HEK293 (cell line): ENCODE measurements at regions not wholly inside any gene's neighbourhood (a gene's known extent, or its start where the extent isn't known, plus 50 kb on each side); places are given as distances from the start of the nearest gene placed in this dataset.

Experiments used
- CTCF ChIA-PET: fragments of 350-600 bp; formaldehyde crosslinking; extraction: SDS; loops from one replicate; lab custom pipeline; 2021; ENCODE audit warnings: antibody characterized with exemption; lab: Yijun Ruan, JAX
- POLR2A ChIA-PET: fragments of 300-600 bp; formaldehyde crosslinking; extraction: SDS; loops from one replicate; lab custom pipeline; 2020; ENCODE audit warnings: antibody characterized with exemption, inconsistent platforms; lab: Yijun Ruan, JAX
- H3K27ac ChIP-seq: fragments of 200-500 bp; sonication (Bioruptor generic); 2 replicates; pipeline ENCODE4 v1.5.1; 2014; ENCODE audit warnings: low read depth, low read length, control low read depth, inconsistent platforms; ENCODE audit errors: extremely low read depth
- H3K36me3 ChIP-seq, 2 experiments: fragments of 200-500 bp in 1 of 2; sonication (Bioruptor generic) in 1 of 2; 1 replicate in 1 of 2; 2 replicates in 1 of 2; pipeline ENCODE4 v1.5.1; 2014 to 2017; ENCODE audit warnings: inconsistent platforms in 2 of 2, low read length in 2 of 2; ENCODE audit not compliant: control insufficient read depth in 2 of 2, insufficient read depth in 1 of 2
- H3K4me1 ChIP-seq: fragments of 200-500 bp; sonication (Bioruptor generic); 2 replicates; pipeline ENCODE4 v1.5.1; 2014; ENCODE audit warnings: mild to moderate bottlenecking, low read length, inconsistent platforms; ENCODE audit not compliant: control insufficient read depth, insufficient read depth
- H3K4me3 ChIP-seq: 2 replicates; pipeline ENCODE4 v1.5.1; 2011; ENCODE audit warnings: low read depth, mild to moderate bottlenecking, control low read depth, low read length, moderate library complexity
- H3K9me3 ChIP-seq: fragments of 200-500 bp; sonication (Bioruptor generic); 2 replicates; pipeline ENCODE4 v1.5.1; 2014; ENCODE audit warnings: low read depth, low read length, inconsistent platforms; ENCODE audit not compliant: control insufficient read depth, insufficient read depth
- KLF10 ChIP-seq: fragments of 450-650 bp; IDR thresholded peaks from 2 replicates; pipeline ENCODE4 v1.5.1; 2018; ENCODE audit warnings: missing biosample characterization, mild to moderate bottlenecking, missing genetic modification characterization
- YY2 ChIP-seq: fragments of 450-650 bp; formaldehyde crosslinking; IDR thresholded peaks from 2 replicates; pipeline ENCODE4 v1.5.1; 2016; ENCODE audit warnings: missing biosample characterization, missing genetic modification characterization
- ZBTB21 ChIP-seq: fragments of 450-650 bp; formaldehyde crosslinking; IDR thresholded peaks from 2 replicates; pipeline ENCODE4 v1.5.1; 2017; ENCODE audit warnings: missing biosample characterization, missing genetic modification characterization
- ZBTB48 ChIP-seq: fragments of 450-650 bp; formaldehyde crosslinking; IDR thresholded peaks from 2 replicates; pipeline ENCODE4 v1.5.1; 2016; ENCODE audit warnings: missing biosample characterization, missing genetic modification characterization
- ZNF10 ChIP-seq: fragments of 450-650 bp; formaldehyde crosslinking; IDR thresholded peaks from 2 replicates; pipeline ENCODE4 v1.5.1; 2017; ENCODE audit warnings: missing biosample characterization, missing genetic modification characterization
- ZNF112 ChIP-seq: fragments of 450-650 bp; formaldehyde crosslinking; IDR thresholded peaks from 2 replicates; pipeline ENCODE4 v1.5.0; 2017; ENCODE audit warnings: missing biosample characterization, missing genetic modification characterization
- ZNF132 ChIP-seq: fragments of 450-650 bp; formaldehyde crosslinking; IDR thresholded peaks from 2 replicates; pipeline ENCODE4 v1.5.1; 2017; ENCODE audit warnings: missing biosample characterization, missing genetic modification characterization, borderline replicate concordance
- ZNF19 ChIP-seq: fragments of 450-650 bp; formaldehyde crosslinking; IDR thresholded peaks from 2 replicates; pipeline ENCODE4; 2016; ENCODE audit warnings: missing biosample characterization, missing genetic modification characterization, low read depth
- ZNF211 ChIP-seq: fragments of 450-650 bp; formaldehyde crosslinking; IDR thresholded peaks from 2 replicates; pipeline ENCODE4 v1.5.1; 2016; ENCODE audit warnings: low read depth, missing biosample characterization, missing genetic modification characterization
- ZNF324 ChIP-seq: fragments of 450-650 bp; formaldehyde crosslinking; IDR thresholded peaks from 2 replicates; pipeline ENCODE4 v1.5.1; 2016; ENCODE audit warnings: missing biosample characterization, missing genetic modification characterization
- ZNF335 ChIP-seq: fragments of 450-650 bp; formaldehyde crosslinking; conservative IDR thresholded peaks from 2 replicates; pipeline ENCODE4 v1.5.1; 2016; ENCODE audit warnings: missing biosample characterization, missing genetic modification characterization
- ZNF426 ChIP-seq: fragments of 450-650 bp; formaldehyde crosslinking; IDR thresholded peaks from 2 replicates; pipeline ENCODE4 v1.5.1; 2017; ENCODE audit warnings: missing biosample characterization, missing genetic modification characterization, mild to moderate bottlenecking, inconsistent platforms, moderate library complexity
- ZNF473 ChIP-seq: fragments of 450-650 bp; formaldehyde crosslinking; IDR thresholded peaks from 2 replicates; pipeline ENCODE4 v1.5.1; 2017; ENCODE audit warnings: missing biosample characterization, missing genetic modification characterization
- ZNF510 ChIP-seq: fragments of 450-650 bp; formaldehyde crosslinking; IDR thresholded peaks from 2 replicates; pipeline ENCODE4 v1.5.1; 2018; ENCODE audit warnings: mild to moderate bottlenecking, missing genetic modification characterization, missing biosample characterization; ENCODE audit not compliant: insufficient replicate concordance
- ZNF521 ChIP-seq: fragments of 450-650 bp; formaldehyde crosslinking; IDR thresholded peaks from 2 replicates; pipeline ENCODE4 v1.5.1; 2017; ENCODE audit warnings: missing biosample characterization, mild to moderate bottlenecking, missing genetic modification characterization
- ZNF530 ChIP-seq: fragments of 450-650 bp; formaldehyde crosslinking; IDR thresholded peaks from 2 replicates; pipeline ENCODE4 v1.5.1; 2016; ENCODE audit warnings: low read depth, missing biosample characterization, missing genetic modification characterization
- ZNF610 ChIP-seq: fragments of 450-650 bp; formaldehyde crosslinking; IDR thresholded peaks from 2 replicates; pipeline ENCODE4 v1.5.1; 2016; ENCODE audit warnings: missing biosample characterization, missing genetic modification characterization, borderline replicate concordance
- ZNF664 ChIP-seq: fragments of 450-650 bp; formaldehyde crosslinking; IDR thresholded peaks from 2 replicates; pipeline ENCODE4 v1.5.1; 2016; ENCODE audit warnings: missing biosample characterization, missing genetic modification characterization
- ZNF776 ChIP-seq: fragments of 450-650 bp; formaldehyde crosslinking; IDR thresholded peaks from 2 replicates; pipeline ENCODE4 v1.5.0; 2017; ENCODE audit warnings: missing biosample characterization, missing genetic modification characterization, borderline replicate concordance
- ZNF843 ChIP-seq: fragments of 450-650 bp; formaldehyde crosslinking; IDR thresholded peaks from 2 replicates; pipeline ENCODE4 v1.5.1; 2016; ENCODE audit warnings: missing biosample characterization, missing genetic modification characterization
- ZSCAN16 ChIP-seq: fragments of 450-650 bp; formaldehyde crosslinking; IDR thresholded peaks from 2 replicates; pipeline ENCODE4 v1.5.1; 2016; ENCODE audit warnings: missing biosample characterization, missing genetic modification characterization
- TF ChIP-seq, protein P1 (sequence below): fragments of 450-650 bp; formaldehyde crosslinking; IDR thresholded peaks from 2 replicates; pipeline ENCODE4 v1.5.1; 2016; ENCODE audit warnings: missing biosample characterization, missing genetic modification characterization
- TF ChIP-seq, protein P2 (sequence below): fragments of 450-650 bp; formaldehyde crosslinking; IDR thresholded peaks from 2 replicates; pipeline ENCODE4 v1.5.1; 2016; ENCODE audit warnings: missing biosample characterization, missing genetic modification characterization
- TF ChIP-seq, protein P3 (sequence below): fragments of 450-650 bp; formaldehyde crosslinking; IDR thresholded peaks from 2 replicates; pipeline ENCODE4 v1.5.0; 2017; ENCODE audit warnings: missing biosample characterization, missing genetic modification characterization, borderline replicate concordance
- TF ChIP-seq, protein P4 (sequence below): fragments of 450-650 bp; formaldehyde crosslinking; conservative IDR thresholded peaks from 2 replicates; pipeline ENCODE4 v1.5.1; 2016; ENCODE audit warnings: low read depth, missing biosample characterization, missing genetic modification characterization
- TF ChIP-seq, protein P5 (sequence below): fragments of 450-650 bp; formaldehyde crosslinking; IDR thresholded peaks from 2 replicates; pipeline ENCODE4 v1.5.1; 2016; ENCODE audit warnings: missing biosample characterization, missing genetic modification characterization

DNA sequence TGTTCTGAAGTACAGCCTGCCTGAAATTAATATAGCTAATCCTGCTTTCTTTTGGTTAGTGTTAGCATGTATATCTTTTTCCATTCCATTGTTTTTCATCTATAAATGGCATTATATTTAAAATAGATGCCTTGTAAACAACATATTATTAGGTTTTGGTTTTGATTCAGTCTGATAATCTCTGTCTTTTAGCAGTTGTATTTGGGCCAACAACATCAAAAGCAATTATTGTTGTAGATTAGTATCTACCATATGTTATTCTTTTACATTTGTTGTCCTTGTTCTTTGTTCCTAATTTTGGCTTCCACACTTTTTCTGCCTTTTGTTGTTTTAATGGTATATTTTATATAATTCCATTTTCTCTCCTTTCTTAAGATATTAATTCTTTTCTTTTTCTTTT, 678.2 kb upstream of the PRMT6 start:
- ChIA-PET POLR2A (no interaction called here), CTCF (interaction anchor here (0.6 kb wide), 1 partner anchor 601 kb away, joined by 6 read pairs; no protein-coding TSS in a partner anchor)
- Histone ChIP-seq H3K27ac (no peak overlapping the region), H3K9me3 (no peaks in the 10 kb centered on the region), H3K4me1 (no peaks in the 10 kb centered on the region), H3K36me3 (no peaks in the 10 kb centered on the region), H3K4me3 (no peak overlapping the region)
- TF ChIP-seq ZNF521 (tag by site-specific recombination) (no peak), ZNF19 (tag by site-specific recombination) (no peak), ZNF324 (tag by site-specific recombination) (no peak), ZNF112 (tag by site-specific recombination) (no peak), ZNF132 (tag by site-specific recombination) (no peak), ZNF510 (tag by site-specific recombination) (no peak), KLF10 (tag by site-specific recombination) (no peak), ZSCAN16 (tag by site-specific recombination) (no peak), YY2 (no peak), ZNF610 (tag by site-specific recombination) (no peak), ZNF10 (tag by site-specific recombination) (no peak), ZBTB48 (tag by site-specific recombination) (no peak), ZNF335 (tag by site-specific recombination) (no peak), ZNF843 (tag by site-specific recombination) (no peak), ZNF664 (tag by site-specific recombination) (no peak), ZNF776 (tag by site-specific recombination) (no peak)
- TF ChIP-seq, protein P1, sequence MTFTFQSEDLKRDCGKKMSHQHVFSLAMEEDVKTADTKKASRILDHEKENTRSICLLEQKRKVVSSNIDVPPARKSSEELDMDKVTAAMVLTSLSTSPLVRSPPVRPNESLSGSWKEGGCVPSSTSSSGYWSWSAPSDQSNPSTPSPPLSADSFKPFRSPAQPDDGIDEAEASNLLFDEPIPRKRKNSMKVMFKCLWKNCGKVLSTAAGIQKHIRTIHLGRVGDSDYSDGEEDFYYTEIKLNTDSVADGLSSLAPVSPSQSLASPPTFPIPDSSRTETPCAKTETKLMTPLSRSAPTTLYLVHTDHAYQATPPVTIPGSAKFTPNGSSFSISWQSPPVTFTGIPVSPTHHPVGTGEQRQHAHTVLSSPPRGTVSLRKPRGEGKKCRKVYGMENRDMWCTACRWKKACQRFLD (tag by site-specific recombination) = no peak
- TF ChIP-seq, protein P2, sequence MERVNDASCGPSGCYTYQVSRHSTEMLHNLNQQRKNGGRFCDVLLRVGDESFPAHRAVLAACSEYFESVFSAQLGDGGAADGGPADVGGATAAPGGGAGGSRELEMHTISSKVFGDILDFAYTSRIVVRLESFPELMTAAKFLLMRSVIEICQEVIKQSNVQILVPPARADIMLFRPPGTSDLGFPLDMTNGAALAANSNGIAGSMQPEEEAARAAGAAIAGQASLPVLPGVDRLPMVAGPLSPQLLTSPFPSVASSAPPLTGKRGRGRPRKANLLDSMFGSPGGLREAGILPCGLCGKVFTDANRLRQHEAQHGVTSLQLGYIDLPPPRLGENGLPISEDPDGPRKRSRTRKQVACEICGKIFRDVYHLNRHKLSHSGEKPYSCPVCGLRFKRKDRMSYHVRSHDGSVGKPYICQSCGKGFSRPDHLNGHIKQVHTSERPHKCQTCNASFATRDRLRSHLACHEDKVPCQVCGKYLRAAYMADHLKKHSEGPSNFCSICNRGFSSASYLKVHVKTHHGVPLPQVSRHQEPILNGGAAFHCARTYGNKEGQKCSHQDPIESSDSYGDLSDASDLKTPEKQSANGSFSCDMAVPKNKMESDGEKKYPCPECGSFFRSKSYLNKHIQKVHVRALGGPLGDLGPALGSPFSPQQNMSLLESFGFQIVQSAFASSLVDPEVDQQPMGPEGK (tag by site-specific recombination) = no peak
- TF ChIP-seq, protein P3, sequence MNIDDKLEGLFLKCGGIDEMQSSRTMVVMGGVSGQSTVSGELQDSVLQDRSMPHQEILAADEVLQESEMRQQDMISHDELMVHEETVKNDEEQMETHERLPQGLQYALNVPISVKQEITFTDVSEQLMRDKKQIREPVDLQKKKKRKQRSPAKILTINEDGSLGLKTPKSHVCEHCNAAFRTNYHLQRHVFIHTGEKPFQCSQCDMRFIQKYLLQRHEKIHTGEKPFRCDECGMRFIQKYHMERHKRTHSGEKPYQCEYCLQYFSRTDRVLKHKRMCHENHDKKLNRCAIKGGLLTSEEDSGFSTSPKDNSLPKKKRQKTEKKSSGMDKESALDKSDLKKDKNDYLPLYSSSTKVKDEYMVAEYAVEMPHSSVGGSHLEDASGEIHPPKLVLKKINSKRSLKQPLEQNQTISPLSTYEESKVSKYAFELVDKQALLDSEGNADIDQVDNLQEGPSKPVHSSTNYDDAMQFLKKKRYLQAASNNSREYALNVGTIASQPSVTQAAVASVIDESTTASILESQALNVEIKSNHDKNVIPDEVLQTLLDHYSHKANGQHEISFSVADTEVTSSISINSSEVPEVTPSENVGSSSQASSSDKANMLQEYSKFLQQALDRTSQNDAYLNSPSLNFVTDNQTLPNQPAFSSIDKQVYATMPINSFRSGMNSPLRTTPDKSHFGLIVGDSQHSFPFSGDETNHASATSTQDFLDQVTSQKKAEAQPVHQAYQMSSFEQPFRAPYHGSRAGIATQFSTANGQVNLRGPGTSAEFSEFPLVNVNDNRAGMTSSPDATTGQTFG = no peak

DNA sequence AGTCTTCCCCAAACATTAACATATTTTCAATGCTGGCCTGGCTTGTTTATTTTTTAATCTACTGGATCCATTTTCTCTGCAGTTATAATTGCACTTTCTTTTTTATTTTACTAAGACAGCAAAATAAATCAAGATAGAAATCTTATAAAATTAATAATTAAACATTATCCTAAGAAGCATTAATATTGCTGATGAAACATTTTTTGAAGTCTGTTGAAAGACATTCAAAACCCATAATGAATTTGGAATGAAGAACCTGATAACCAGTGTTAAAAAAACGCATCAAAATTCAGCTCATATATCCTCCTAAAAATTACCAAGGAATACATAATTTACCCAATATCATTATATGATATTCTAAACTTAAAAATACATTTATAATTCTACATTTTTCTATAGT, 675.7 kb upstream of the PRMT6 start:
- POLR2A ChIA-PET = no interaction called here
- TF ChIP-seq ZNF530 (tag by site-specific recombination) = no peak
- no peak for TF ChIP-seq ZBTB21 (tag by site-specific recombination)
- TF ChIP-seq ZNF426 (tag by site-specific recombination) = no peak
- no peak for TF ChIP-seq ZNF473
- no peak for TF ChIP-seq ZNF211 (tag by site-specific recombination)
- TF ChIP-seq, protein P4, sequence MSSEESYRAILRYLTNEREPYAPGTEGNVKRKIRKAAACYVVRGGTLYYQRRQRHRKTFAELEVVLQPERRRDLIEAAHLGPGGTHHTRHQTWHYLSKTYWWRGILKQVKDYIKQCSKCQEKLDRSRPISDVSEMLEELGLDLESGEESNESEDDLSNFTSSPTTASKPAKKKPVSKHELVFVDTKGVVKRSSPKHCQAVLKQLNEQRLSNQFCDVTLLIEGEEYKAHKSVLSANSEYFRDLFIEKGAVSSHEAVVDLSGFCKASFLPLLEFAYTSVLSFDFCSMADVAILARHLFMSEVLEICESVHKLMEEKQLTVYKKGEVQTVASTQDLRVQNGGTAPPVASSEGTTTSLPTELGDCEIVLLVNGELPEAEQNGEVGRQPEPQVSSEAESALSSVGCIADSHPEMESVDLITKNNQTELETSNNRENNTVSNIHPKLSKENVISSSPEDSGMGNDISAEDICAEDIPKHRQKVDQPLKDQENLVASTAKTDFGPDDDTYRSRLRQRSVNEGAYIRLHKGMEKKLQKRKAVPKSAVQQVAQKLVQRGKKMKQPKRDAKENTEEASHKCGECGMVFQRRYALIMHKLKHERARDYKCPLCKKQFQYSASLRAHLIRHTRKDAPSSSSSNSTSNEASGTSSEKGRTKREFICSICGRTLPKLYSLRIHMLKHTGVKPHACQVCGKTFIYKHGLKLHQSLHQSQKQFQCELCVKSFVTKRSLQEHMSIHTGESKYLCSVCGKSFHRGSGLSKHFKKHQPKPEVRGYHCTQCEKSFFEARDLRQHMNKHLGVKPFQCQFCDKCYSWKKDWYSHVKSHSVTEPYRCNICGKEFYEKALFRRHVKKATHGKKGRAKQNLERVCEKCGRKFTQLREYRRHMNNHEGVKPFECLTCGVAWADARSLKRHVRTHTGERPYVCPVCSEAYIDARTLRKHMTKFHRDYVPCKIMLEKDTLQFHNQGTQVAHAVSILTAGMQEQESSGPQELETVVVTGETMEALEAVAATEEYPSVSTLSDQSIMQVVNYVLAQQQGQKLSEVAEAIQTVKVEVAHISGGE (tag by site-specific recombination) = no peak
- TF ChIP-seq, protein P5, sequence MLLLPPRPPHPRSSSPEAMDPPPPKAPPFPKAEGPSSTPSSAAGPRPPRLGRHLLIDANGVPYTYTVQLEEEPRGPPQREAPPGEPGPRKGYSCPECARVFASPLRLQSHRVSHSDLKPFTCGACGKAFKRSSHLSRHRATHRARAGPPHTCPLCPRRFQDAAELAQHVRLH (tag by site-specific recombination) = no peak
- CTCF ChIA-PET = interaction anchor here (0.6 kb wide), 1 partner anchor 359 kb away, joined by 5 read pairs; no protein-coding TSS in a partner anchor
- H3K27ac ChIP-seq = no peak overlapping the region
- no peaks in the 10 kb centered on the region for H3K4me1 ChIP-seq
- H3K4me3 ChIP-seq = no peak overlapping the region
- no peaks in the 10 kb centered on the region for H3K36me3 ChIP-seq
- no peaks in the 10 kb centered on the region for H3K9me3 ChIP-seq
